HG02678 (cell line): ENCODE measurements at regions not wholly inside any gene's neighbourhood (a gene's known extent, or its start where the extent isn't known, plus 50 kb on each side); places are given as distances from the start of the nearest gene placed in this dataset.
A peak's percentile ranks its signal among the peaks of the same experiment; 100 is the strongest.
"Not testable (repeated sequence)": the region's sequence is repeated elsewhere in the genome, so short reads cannot be mapped to it uniquely, and the experiment has no call there.

Experiments used
- ATAC-seq: cut with Tn5 transposase; IDR thresholded peaks from one replicate; pipeline ENCODE4 v1.9.1; 2021; ENCODE audit warnings: mild to moderate bottlenecking, moderate library complexity; ENCODE audit not compliant: unreplicated experiment

DNA sequence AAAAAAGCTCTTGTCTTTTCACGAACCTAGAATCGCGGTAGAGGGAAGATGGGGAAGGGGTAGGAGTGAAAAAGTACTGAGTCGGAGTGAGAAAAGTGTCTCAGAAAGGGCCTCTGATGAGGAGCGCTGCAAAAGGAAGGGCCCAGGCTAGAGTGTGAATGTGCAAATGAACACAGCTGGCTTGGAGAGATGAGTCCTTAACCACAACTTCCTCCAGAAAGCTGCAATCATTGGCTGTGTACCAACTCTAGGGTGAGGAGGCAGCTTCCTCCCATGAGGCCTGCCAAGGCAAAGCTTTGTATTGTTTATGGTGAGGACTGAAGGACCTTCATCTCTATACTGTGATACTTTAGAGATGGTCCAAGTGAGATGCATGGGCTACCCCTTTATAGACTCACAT lies 566.9 kb upstream of the ANO5 start:
- ATAC-seq = peak; percentile 50

GRCh38 chr11:21628641-21629040 lies 564.2 kb upstream of the ANO5 start:
- ATAC-seq = no peak

DNA sequence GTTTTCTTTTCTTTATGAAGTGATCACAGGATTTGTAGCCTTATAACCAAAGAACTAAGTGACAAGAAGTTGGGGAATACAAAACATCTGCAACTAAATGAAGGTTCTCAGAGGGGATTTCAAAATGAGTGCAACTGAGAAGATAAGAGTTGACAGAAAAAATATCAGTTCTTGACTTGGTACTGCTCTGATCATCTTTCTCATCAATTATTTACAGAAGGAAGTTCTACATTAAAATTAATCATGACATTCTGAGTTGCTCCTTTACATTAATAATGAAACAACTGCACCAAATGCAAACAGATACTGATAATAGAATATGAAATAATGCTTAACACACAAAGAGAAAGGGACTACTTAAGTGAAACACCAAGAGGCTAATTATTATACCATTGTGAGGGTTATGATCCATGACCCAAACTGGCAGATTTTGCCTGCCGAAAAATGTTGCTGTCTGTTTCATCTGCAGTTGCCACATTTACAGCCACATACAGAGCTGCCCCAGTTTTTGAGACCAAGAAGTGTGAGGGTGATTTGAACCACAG lies 561.9 kb upstream of the ANO5 start:
- peak; percentile 53 for ATAC-seq

- ATAC-seq = no peak
These were observed 560.9 kb upstream of the ANO5 start for GRCh38 chr11:21631991-21632390.

- ATAC-seq = no peak
These were observed 558.4 kb upstream of the ANO5 start for GRCh38 chr11:21634491-21634890.

GRCh38 chr11:21634956-21635355 lies 557.9 kb upstream of the ANO5 start:
- no peak for ATAC-seq

DNA sequence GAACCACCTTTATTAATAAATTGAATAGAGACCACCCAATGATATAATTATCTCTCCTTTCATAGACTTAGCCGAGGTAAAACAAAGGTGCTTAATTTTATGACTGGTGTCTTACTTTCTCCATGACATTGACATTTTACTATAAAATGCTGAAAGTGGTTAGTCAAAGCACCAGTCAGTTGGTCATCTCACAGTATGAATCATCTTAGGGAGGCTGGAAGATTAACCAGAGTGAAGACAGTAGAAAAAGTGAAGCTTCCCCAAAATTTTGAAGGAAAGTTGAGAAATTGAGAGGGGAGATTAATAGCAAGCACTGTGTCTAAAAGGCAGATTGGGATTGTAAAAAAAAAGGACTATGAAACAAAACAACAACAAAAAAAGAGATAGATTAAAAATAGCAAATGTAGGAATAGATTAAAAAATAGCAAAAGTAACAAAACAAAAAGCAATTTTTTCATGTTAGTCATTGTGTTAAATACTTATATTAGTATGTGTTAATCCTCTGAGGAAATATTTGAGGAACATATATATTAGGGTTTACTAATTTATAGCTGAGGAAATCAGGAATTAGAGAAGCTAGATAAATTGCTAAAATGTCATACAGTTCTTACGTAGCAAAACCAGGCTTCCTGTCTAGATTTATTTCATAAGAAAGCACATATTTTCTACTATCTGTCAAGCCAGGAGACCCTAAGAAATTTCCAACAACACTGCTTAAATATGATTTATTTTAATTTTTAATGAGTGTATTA lies 557.3 kb upstream of the ANO5 start:
- ATAC-seq = peak; percentile 50

DNA sequence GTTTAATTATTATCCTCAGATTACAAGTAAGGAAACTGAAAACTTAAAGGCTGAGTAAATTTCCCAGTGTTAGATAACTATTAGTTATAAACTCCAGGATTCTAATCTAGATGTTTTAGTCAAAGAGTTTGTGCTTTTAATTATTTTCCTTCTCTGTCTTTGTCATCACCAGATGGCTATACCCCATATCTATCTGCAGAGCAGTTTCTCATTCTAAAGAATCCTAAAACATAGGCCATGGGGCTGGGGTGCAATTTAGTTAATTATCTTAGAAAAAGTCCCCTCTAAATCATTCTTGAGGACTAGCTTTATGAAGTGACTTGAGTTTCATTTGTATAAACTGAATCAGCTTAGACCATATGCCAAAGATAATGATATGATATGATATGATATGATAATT lies 556.3 kb upstream of the ANO5 start:
- ATAC-seq = peak; percentile 42

- peak; percentile 57 for ATAC-seq
These were observed 552.4 kb upstream of the ANO5 start for GRCh38 chr11:21640491-21640890.

DNA sequence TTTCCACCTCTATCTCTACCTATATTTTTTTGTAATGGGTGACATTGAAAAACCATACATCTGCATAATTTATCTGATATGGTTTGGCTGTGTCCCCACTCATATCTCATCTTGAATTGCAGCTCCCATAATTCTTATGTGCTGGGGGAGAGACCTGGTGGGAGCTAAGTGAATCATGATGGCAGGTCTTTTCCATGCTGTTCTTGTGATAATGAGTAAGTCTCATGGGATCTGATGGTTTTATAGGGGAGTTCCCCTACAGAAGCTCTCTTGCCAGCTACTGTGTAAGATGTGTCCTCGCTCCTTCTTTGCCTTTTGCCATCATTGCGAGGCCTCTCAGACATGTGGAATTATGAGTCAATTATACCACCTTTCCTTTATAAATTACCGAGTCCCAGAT lies 551.0 kb upstream of the ANO5 start:
- no peak for ATAC-seq

GRCh38 chr11:21646351-21646750 lies 546.5 kb upstream of the ANO5 start:
- no peak for ATAC-seq

DNA sequence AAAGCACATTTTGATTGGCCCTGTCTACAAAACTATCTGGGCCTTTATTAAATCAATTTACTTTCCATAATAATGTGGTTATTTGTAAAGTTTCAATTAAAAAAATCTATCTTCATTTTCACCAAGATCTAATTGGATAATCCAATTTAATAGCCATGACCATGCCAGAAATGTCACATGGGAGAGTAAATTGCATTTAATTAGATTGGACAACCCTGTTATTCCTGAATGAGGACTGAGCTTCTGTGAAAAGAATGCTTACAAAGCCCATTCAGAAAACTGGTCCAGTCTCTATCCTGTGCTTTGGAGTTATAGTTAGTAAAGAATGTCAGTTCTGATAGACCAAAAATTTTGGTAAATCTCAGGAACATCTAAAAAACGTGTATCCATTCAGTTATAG lies 541.9 kb upstream of the ANO5 start:
- no peak for ATAC-seq

DNA sequence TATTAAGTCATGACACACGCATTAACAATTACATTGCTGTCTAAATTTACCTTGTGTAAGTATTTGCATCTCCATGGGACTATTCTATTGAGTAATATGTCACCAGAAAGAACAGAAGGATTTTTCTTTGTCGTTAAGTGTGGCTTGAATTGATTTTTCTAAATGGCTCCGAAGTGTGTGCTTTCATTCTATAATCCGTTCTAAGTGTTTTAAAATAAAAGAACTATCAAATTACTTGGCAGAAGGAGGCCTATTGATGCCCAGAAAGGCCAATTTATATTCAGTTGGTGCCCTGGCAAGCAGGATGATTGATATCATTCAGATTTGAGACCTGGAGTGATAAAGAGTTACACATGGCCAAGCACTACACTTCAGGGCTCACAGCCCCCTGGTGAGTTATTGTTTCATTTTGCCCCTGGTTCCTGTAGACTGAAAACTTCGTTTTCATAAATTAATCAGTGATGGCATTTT lies 538.9 kb upstream of the ANO5 start:
- no peak for ATAC-seq

GRCh38 chr11:21656065-21656464 lies 536.8 kb upstream of the ANO5 start:
- no peak for ATAC-seq

DNA sequence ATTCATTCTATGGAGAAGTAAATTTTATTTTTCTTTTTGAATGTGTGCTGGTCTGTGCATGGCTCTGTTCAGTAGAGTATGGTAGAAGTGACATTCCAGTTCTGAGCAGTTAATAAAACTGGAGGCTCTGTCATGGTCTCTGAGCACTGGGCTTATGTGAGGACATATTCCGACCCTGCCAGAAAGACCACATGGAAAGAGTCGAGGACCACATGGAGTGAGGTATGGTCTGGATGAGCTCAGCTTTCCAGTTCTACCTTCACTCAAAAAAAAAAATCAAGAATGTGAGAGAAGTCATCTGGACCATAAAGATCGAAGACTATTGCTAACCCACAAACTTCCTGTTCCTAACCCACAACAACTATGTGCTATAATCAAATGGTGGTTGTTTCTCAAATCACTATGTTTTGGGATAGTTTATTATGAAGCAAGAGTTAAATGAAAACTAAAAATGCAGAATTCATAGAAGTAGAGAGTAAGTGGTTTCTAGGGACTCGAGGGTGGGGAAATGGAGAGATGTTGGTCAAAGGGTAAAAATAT lies 534.2 kb upstream of the ANO5 start:
- no peak for ATAC-seq

DNA sequence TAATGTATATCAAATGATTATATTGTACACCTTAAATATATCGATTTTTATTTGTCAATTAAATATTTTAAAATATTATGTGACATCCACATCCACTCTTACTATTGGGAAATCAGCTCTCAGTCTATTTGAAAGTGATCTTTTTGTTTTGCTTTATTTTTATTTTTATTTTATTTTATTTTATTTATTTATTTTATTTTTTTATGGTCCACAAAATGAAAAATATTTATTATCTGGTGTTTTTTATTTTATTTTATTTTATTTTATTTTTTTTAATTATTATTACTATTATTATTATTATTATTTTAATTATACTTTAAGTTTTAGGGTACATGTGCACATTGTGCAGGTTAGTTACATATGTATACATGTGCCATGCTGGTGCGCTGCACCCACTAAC lies 533.5 kb upstream of the ANO5 start:
- not testable (repeated sequence) for ATAC-seq

GRCh38 chr11:21659961-21660360 lies 532.9 kb upstream of the ANO5 start:
- no peak for ATAC-seq

DNA sequence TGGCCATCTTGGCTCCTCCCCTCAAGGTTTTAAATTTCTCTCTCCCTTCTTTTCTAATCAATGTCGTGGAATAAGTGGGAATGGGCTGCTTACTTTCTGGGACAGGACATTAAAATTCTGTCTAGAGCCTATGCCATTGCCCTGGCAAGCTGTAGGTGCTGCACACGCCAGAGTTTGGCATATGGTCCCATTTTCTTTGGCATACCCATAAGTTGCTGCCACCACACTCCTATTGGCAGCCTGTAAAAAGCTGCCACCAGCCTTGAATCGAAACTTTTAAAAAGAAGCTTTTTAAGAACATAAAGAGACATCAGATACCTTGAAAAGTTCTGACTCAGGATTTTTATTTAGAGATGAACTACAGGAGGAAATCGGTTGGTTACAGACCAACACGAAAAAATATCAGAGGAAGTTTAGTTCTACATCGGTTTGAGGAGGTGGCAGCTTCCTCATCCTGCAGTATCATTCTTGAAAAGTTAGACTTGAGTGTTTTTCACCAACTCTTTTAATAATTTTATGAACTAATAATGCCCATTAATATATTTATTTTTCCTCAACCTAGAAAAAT lies 517.8 kb upstream of the ANO5 start:
- no peak for ATAC-seq

DNA sequence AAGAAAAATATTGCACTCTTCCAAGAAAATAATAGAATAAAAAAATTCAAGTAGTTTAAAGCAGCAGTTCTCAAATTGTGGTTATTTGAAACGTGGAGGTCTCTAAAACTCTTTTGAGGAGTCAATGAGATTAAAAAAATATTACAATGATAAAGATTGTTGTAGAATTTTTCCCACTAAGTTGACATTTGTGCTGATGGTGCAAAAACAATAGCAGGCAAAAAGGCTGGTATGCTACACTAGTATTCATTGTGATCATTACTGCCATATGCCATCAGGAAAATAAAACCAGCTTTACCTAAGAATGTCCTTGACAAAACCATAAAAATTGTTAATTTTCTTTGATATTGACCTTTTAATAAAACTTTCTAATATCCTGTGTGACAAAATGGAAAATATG lies 505.2 kb upstream of the ANO5 start:
- no peak for ATAC-seq

DNA sequence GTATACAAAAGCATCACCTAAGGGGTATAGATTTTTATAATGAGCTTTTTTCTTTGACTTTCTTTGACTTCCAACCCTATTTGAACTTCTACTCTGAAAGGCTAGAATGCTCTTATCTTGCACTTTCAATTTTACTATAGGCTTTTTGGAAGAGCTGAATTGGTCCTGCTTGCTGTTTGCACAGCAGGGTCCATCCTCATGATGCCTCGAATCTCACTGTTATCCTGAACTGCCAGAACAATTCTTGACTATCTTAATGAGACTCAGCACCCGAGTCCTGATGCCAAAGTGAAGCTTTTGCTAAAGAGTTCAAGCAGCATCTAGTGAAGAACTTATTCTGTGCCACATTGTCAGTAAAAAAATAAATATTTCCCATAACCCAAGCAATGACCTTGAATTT lies 488.3 kb upstream of the ANO5 start:
- ATAC-seq = no peak

DNA sequence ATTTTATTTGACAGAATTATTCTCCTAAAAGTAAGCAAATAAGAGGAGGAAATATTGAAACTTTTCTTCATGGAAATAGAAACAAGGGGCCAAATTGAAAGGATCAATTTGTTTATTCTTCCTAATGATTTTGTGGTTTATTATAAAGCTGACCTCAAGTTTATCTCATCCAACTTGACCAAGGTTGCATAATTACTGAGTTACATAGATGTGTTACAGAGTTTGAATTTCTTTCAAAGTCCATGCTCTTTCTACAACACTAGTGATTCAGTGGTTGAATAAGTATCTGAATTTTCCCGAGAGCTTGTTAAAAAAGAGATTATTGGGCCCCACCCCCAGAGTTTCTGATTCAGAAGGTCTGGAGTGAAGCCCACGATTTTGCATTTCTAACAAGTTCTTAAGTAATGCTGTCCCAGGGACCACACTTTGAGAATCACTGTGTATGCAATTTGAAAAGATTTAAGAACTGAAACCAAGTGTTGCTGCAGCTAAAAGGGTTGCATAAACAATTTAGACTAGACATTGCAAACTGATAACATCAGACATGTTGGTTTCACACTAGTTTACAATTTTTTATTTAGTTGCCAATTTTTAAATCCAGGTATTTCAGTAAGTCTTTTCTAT lies 485.7 kb upstream of the ANO5 start:
- ATAC-seq = no peak

- no peak for ATAC-seq
These were observed 482.1 kb upstream of the ANO5 start for GRCh38 chr11:21710809-21711208.
